CD4-positive, alpha-beta T cell treated with Interleukin-15 for 1 hour (primary cell): ENCODE measurements at regions not wholly inside any gene's neighbourhood (a gene's known extent, or its start where the extent isn't known, plus 50 kb on each side); places are given as distances from the start of the nearest gene placed in this dataset.

ENCODE experiments used
- DNase-seq: peaks from one replicate; pipeline ENCODE4 v3.0.0-alpha.2; 2020

DNA sequence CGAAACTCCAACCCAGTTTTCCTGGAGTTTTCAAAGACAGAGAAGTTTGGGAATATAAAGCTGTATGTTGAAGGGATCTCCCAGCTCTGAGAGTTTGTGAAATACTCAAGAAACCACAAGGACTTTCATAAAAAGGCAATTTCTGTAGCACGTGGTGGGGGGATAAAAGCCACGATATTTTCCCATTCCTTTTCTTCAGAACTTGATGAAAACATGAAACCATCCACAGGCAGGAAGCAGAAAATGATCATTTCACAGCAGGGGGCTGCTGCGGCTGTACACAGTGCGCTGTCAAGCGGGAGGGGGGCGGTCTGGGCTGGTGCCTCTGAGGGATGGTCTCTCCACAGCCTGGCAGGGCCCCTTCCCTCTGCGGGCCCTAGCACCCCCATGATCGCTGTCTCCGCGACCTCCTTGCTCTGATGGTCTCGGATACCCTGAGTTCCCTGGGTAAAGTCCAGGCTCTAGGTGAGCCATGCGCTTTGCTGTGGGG, 423.2 kb downstream of the MN1 start:
- DNase-seq = no peak

GRCh38 chr22:27378995-27379394, 422.6 kb downstream of the MN1 start:
- no peak for DNase-seq

DNA sequence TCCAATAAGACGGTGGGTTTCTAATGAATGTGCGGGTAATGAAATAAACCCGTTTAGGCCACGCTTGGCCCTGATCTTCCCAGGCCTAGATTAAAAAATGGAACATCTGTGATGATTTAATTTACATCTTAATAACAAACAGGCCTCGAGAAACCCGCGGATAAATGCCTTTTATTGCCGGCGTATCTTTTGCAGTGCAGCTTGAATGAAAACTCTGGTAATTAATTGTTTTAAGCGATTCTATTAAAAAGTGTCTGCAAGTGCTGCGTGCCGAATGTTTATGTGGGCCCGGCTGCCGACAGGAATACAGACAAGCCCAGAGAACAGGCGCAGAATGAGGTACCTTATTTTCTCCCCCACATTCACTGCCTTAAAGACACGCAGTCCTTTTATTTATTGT, 420.7 kb downstream of the MN1 start:
- no peak for DNase-seq

DNA sequence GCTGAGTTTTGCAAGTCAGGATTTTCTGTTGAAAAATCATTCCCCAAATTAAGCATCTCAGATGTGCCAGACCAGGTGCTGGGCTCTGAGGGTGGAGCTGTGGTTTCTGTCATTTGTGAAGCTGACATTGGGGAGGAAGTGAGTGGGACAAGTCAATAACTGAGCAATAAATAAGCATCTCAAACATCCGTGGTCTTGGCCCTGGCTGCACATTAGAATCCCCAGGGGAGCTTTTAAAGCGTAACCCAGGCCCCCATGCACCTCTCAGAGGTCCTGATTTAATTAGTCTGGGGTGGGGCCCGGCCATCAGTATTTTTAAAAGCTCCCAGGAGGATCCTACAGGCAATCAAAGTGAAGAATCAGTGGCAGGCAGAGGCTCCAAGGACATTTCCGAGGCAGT, 420.0 kb downstream of the MN1 start:
- no peak for DNase-seq

- DNase-seq = no peak
These were observed 419.4 kb downstream of the MN1 start for GRCh38 chr22:27381960-27382742.

- no peak for DNase-seq
These were observed 418.6 kb downstream of the MN1 start for GRCh38 chr22:27382947-27383346.

GRCh38 chr22:27383896-27384295, 417.7 kb downstream of the MN1 start:
- no peak for DNase-seq

DNA sequence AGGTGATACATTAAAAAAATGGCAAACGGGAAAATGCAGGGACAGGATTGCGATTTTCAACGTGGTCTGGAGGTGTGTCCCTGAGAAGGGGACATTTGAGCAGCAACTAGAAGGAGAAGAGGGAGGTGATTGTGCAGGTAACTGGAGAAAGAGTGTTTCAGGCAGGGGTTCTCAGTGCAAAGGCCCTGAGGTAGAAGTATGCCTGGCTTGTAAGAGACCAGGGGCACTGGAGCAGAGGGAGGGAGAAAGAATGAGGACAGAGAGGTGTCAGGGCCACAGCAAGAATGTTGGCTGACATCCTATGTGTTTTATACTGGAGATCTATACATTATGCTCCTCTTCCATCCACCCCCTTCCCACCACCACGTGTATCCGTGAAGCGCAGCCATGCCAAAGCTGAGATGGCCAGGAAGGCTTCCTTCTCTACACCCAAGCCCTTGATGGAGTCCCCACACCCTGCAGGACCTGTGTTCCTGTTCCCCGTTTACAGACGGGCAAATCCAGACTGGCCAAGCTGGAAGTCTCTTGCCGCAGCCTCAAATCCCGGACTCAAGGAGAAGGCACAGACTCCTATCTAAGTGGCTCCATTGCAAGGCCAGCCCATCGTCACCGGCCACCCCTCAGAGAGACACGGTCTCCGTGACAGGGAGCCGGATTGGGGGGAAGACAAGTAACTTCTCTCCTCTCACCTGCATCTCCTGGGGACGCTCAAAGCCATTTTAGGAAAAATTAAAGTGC, 416.1 kb downstream of the MN1 start:
- no peak for DNase-seq

GRCh38 chr22:27386186-27386585, 415.4 kb downstream of the MN1 start:
- DNase-seq = no peak

- DNase-seq = no peak
These were observed 414.0 kb downstream of the MN1 start for GRCh38 chr22:27387561-27387960.

DNA sequence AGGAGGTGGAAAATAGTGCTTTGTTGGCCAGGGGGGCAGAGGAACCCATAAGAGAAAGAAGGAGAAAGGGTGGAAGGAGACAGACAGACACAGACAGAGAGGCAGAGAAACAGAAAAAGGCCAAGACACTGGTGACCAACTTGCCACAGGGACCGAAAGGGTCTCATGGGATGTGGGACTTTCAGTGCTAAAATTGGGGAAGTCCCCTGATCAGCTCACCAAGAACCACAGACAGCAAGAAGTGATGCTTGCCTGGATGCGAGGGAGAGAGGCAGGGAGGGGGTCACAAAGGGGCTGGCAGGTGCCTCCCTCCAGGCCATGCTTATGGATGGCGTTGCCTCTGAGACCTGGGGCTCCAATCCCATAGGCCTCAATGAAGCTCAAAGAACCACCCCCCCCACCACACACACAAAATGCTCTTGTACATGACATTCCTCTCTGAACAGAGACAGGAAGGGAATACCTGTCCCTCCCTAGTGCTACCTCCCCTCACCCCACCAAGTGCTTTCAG, 413.4 kb downstream of the MN1 start:
- DNase-seq = no peak

DNA sequence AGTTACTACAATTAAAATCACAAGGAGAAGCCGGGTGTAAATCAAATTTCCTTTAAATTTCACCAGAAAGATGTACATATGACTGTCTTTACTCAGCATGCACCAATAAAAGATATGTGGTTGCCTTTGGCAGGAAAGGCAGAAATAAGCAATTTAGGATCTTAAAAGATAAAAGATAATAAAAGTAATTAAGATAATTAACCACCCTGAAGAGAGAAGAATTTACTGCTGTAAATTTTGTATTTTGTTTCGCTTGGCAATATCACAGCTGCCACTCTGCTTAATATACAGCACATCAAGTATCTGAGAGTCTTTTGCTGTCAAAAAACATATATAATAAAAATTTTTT, 411.9 kb downstream of the MN1 start:
- no peak for DNase-seq

DNA sequence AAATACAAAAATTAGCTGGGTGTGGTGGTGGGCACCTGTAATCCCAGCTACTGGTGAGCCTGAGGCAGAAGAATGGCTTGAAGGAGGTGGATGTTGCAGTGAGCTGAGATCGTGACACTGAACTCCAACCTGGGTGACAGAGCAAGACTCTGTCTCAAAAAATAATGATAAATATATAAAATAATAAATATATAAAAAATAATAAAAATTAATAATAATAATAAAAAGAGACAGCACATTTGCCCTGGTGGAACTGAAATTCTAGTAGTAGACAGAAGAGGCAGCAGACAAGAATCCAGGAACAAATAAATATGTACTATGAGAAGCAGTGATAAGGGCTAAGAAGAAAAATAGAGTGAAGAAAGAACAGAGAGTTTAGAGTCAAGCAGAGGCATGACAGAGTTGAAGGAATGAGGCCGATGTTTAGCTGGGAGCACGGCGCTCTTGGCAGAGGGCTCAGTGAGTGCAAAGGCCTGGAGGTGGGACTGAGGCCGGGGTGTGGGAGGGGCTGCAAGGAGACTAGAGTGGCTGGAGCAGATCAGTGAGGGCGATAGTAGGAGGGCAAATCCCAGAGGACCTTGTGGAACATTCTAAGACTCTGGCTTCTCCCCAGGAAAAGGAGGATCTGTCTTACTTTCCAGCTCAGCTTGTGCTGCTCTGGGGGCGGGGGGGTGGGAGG, 410.3 kb downstream of the MN1 start:
- DNase-seq = no peak

DNA sequence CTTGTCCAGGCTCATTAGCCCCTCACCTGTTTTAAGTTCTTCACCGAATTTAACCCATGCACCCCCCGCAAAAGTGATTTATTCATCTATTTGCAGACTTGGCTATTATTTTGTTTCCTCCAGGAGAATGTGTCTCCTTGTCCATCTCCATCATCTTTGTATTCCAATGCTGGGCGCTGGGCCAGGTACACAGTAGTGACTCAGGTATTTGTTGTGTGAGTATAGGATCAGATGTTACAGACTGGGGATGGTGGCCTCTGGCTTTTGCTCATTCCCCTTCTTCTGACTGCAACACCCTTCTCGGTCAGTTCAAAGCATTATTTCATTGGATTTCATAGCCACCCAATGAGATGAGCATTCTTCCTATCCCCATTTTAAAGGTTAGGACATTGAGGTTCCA, 408.2 kb downstream of the MN1 start:
- DNase-seq = no peak

DNA sequence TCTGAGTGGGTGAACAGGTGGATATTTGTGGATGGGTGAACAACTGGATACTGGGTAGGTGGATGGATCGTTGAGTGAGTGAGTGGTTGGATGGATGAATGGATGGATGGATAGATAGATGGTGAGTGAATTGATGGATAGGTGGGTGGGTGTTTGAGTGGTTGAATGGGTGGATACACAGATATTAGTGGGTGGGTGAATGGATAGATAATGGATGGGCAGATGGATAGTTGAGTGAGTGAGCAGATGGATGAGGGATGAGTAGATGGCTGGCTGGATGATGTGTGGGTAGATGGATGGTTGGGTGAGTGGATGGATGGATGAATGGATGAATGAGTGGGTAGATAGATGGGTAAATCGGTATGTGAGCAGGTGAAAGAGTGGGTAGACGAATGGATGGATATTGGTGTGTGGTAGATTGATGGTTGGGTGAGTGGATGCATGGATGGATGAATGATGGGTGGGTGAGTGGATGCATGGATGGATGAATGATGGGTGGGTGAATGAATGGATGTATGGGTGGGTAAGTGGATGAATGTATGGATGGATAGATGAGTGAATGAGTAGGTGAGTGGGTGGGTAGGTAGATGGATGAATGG, 406.7 kb downstream of the MN1 start:
- no peak for DNase-seq

- DNase-seq = no peak
These were observed 404.3 kb downstream of the MN1 start for GRCh38 chr22:27397036-27397953.

DNA sequence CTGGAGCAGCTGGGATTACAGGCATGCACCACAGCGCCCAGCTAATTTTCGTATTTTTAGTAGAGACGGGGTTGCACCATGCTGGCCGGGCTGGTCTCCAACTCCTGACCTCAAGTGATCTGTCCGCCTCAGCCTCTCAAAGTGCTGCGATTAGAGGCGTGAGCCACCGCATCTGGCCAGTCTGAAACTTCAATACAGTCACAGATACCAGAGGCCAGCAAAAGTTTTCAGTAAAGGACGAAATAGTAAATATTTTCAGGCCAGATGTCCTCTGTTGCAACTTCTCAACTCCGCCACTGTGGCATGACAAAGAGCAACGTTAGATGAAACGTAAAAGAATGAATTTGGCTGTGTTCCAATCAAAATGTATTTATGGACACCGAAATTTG, 403.6 kb downstream of the MN1 start:
- DNase-seq = no peak

DNA sequence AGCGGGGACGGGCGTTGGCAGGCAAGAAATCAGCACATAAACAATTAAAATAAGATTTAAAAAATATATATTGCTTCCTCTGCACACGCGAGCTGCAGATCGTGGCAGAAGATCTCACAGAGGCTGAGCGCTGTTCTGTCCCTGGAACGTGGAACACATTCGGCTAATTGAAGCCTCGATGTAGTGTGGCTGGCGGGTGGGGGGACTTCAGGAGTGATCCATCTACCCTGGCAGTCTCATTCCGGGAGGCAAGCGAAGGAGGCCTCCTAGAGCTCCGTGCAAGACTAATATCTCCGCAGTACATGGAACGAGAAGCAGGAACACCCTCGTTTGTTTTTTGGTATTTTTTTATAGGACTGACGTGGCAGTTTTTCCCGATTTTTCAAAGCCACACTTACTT, 402.4 kb downstream of the MN1 start:
- DNase-seq = no peak

- DNase-seq = no peak
These were observed 400.7 kb downstream of the MN1 start for GRCh38 chr22:27400811-27401210.

- DNase-seq = no peak
These were observed 400.2 kb downstream of the MN1 start for GRCh38 chr22:27401321-27401720.

DNA sequence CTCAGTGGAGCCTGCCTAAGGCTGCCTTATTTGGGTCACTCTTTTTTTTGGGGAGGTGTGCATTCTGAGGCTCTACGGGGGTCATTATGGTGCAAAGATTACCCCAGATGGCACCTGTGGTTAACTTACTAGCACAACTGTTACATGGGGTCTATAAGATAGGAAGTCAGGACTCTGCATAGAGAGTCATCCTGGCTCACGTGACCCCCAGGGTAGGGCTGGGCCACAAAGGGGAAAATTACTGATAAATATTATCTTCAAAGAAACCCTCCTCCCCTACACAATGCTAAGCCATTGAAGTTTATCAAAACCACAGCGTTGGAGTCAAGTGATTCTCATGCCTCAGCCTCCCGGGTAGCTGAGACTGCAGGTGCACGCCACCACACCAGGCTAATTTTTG, 397.1 kb downstream of the MN1 start:
- DNase-seq = no peak
